GM12878 (cell line): ENCODE measurements at regions not wholly inside any gene's neighbourhood (a gene's known extent, or its start where the extent isn't known, plus 50 kb on each side); places are given as distances from the start of the nearest gene placed in this dataset.

Experiments
- CTCF ChIP-seq, 3 experiments: IDR thresholded peaks in 2 of 3; conservative IDR thresholded peaks in 1 of 3; 2 replicates each; pipeline ENCODE4 v1.5.1; 2011; ENCODE audit warnings: low read depth in 3 of 3, low read length in 3 of 3, mild to moderate bottlenecking in 3 of 3, control low read depth in 2 of 3, moderate library complexity in 2 of 3, inconsistent platforms in 1 of 3, mixed read lengths in 1 of 3; ENCODE audit not compliant: control insufficient read depth in 2 of 3, insufficient read depth in 1 of 3; ENCODE audit errors: extremely low read depth in 1 of 3
- JUNB ChIP-seq: IDR thresholded peaks from 2 replicates; pipeline ENCODE4 v1.6.1; 2016; ENCODE audit warnings: antibody characterized with exemption, mild to moderate bottlenecking
- POLR2A ChIP-seq: IDR thresholded peaks from 2 replicates; pipeline ENCODE4 v1.6.1; 2011; ENCODE audit warnings: low read depth, mild to moderate bottlenecking, low read length
- RAD51 ChIP-seq: fragments of 450-650 bp; IDR thresholded peaks from 2 replicates; pipeline ENCODE4 v1.6.1; 2016; ENCODE audit warnings: moderate library complexity, mild to moderate bottlenecking, inconsistent platforms
- SIN3A ChIP-seq: IDR thresholded peaks from 2 replicates; pipeline ENCODE4 v1.6.1; 2012; ENCODE audit warnings: low read depth, low read length, improper control_type of control experiment
- SREBF2 ChIP-seq: IDR thresholded peaks from 2 replicates; pipeline ENCODE4 v1.6.1; 2012; ENCODE audit warnings: mild to moderate bottlenecking, low read length
- SUPT20H ChIP-seq: IDR thresholded peaks from 2 replicates; pipeline ENCODE4 v1.6.1; 2011; ENCODE audit warnings: low read depth, mild to moderate bottlenecking, low read length, moderate library complexity, borderline replicate concordance; ENCODE audit not compliant: control insufficient read depth

- TF ChIP-seq POLR2A (no peak), SUPT20H (no peak), SIN3A (no peak), CTCF (IDR thresholded peaks at IDR 0.05 in 2 of 3, conservative IDR thresholded peaks at IDR 0.05 in 1 of 3; ENCODE audit: control insufficient read depth in 2 of 3, extremely low read depth in 1 of 3, insufficient read depth in 1 of 3, low read depth in 3 of 3, low read length in 3 of 3) (no peak), SREBF2 (no peak), RAD51 (no peak), JUNB (no peak)
Observed at GRCh38 chr22:22148905-22149304, 95.7 kb upstream of the VPREB1 start.
